Liver (tissue), 8 donors: ENCODE measurements at regions not wholly inside any gene's neighbourhood (a gene's known extent, or its start where the extent isn't known, plus 50 kb on each side); places are given as distances from the start of the nearest gene placed in this dataset.

Experiments
- DNase-seq: peaks from one replicate; pipeline ENCODE4 v3.0.0-alpha.2; 2017; ENCODE audit warnings: low spot score
- H3K27ac ChIP-seq, 2 donors: one replicate each; pipeline ENCODE4 v1.7.0; 2013; ENCODE audit warnings: inconsistent platforms in 2 of 2, low read length in 2 of 2, control low read depth in 1 of 2, low read depth in 1 of 2, mild to moderate bottlenecking in 1 of 2
- H3K27me3 ChIP-seq, 4 donors: one replicate each; pipeline versions ENCODE4 v1.6.1 to v1.7.0; 2013; ENCODE audit warnings: low read length in 3 of 4, inconsistent platforms in 1 of 4, mild to moderate bottlenecking in 1 of 4, moderate library complexity in 1 of 4; ENCODE audit not compliant: control insufficient read depth in 4 of 4, insufficient read depth in 4 of 4
- H3K36me3 ChIP-seq, 4 donors: one replicate each; pipeline versions ENCODE4 v1.6.1 to v1.7.0; 2013; ENCODE audit warnings: low read length in 3 of 4, mild to moderate bottlenecking in 3 of 4, low read depth in 1 of 4, moderate library complexity in 1 of 4; ENCODE audit not compliant: control insufficient read depth in 4 of 4, insufficient read depth in 3 of 4
- H3K4me1 ChIP-seq, 4 donors: one replicate each; pipeline versions ENCODE4 v1.6.1 to v1.7.0; 2013; ENCODE audit warnings: low read length in 3 of 4, mild to moderate bottlenecking in 3 of 4, moderate library complexity in 1 of 4; ENCODE audit not compliant: control insufficient read depth in 4 of 4, insufficient read depth in 4 of 4
- H3K4me3 ChIP-seq, 3 donors: one replicate each; pipeline versions ENCODE4 v1.6.1 to v1.7.0; 2013; ENCODE audit warnings: low read length in 3 of 3, control low read depth in 1 of 3, low read depth in 1 of 3, mild to moderate bottlenecking in 1 of 3
- H3K9ac ChIP-seq, 2 donors: one replicate each; pipeline ENCODE4 v1.7.0; 2013; ENCODE audit warnings: low read length in 2 of 2, mild to moderate bottlenecking in 2 of 2, moderate library complexity in 2 of 2, control low read depth in 1 of 2, low read depth in 1 of 2
- H3K9me3 ChIP-seq, 4 donors: one replicate each; pipeline versions ENCODE4 v1.6.1 to v1.7.0; 2013; ENCODE audit warnings: low read length in 3 of 4; ENCODE audit not compliant: control insufficient read depth in 4 of 4
- CTCF ChIP-seq: fragments of 150-350 bp; IDR thresholded peaks from 2 replicates; pipeline ENCODE4 v1.5.1; 2017; ENCODE audit warnings: improper control_type of control experiment, low read depth, low read length; ENCODE audit not compliant: missing input control
- EGR1 ChIP-seq, 2 donors: IDR thresholded peaks; 2 replicates each; pipeline ENCODE4 v1.6.1; 2016 to 2018; ENCODE audit warnings: antibody characterized with exemption in 2 of 2, low read depth in 2 of 2
- FOXA1 ChIP-seq: IDR thresholded peaks from 2 replicates; pipeline ENCODE4 v1.6.1; 2016; ENCODE audit warnings: antibody characterized with exemption
- FOXA2 ChIP-seq: IDR thresholded peaks from 2 replicates; pipeline ENCODE4 v1.6.1; 2016; ENCODE audit warnings: antibody characterized with exemption
- HNF4A ChIP-seq, 2 donors: conservative IDR thresholded peaks; 2 replicates each; pipeline ENCODE4 v1.6.1; 2016; ENCODE audit warnings: antibody characterized with exemption in 2 of 2, mild to moderate bottlenecking in 2 of 2
- HNF4G ChIP-seq: IDR thresholded peaks from 2 replicates; pipeline ENCODE4 v1.6.1; 2016; ENCODE audit warnings: antibody characterized with exemption
- JUND ChIP-seq, 2 donors: IDR thresholded peaks; 2 replicates each; pipeline ENCODE4 v1.6.1; 2016; ENCODE audit warnings: antibody characterized with exemption in 2 of 2
- MAX ChIP-seq: IDR thresholded peaks from 2 replicates; pipeline ENCODE4 v1.6.1; 2016; ENCODE audit warnings: antibody characterized with exemption
- NR2F2 ChIP-seq: IDR thresholded peaks from 2 replicates; pipeline ENCODE4 v1.6.1; 2016; ENCODE audit warnings: antibody characterized with exemption
- RAD21 ChIP-seq, 2 donors: IDR thresholded peaks; 2 replicates each; pipeline ENCODE4 v1.6.1; 2016; ENCODE audit warnings: antibody characterized with exemption in 2 of 2, mild to moderate bottlenecking in 2 of 2
- REST ChIP-seq: IDR thresholded peaks from 2 replicates; pipeline ENCODE4 v1.6.1; 2016; ENCODE audit warnings: antibody characterized with exemption, mild to moderate bottlenecking
- SP1 ChIP-seq: IDR thresholded peaks from 2 replicates; pipeline ENCODE4 v1.6.1; 2018; ENCODE audit warnings: antibody characterized with exemption, mild to moderate bottlenecking
- TAF1 ChIP-seq: conservative IDR thresholded peaks from 2 replicates; pipeline ENCODE4 v1.6.1; 2016; ENCODE audit warnings: antibody characterized with exemption, mild to moderate bottlenecking
- YY1 ChIP-seq: IDR thresholded peaks from 2 replicates; pipeline ENCODE4 v1.6.1; 2016; ENCODE audit warnings: antibody characterized with exemption, mild to moderate bottlenecking
- ZBTB33 ChIP-seq: IDR thresholded peaks from 2 replicates; pipeline ENCODE4 v1.6.1; 2016; ENCODE audit warnings: antibody characterized with exemption
- WGBS: extraction: QIAGEN DNeasy Blood & Tissue Kit; methylation state at CpG from one replicate; pipeline ENCODE4 v1.1.7; 2013; 5-methylcytosine and 5-hydroxymethylcytosine counted together
- donor health status: healthy.
- donor health status: healthy.
- donor health status: healthy.
- donor health status: healthy.
- donor health status: healthy.

- TF ChIP-seq REST (no peak), MAX (no peak), FOXA1 (no peak), HNF4G (no peak), TAF1 (no peak), FOXA2 (no peak)
Measured at GRCh38 chr9:12095931-12096330, 597.3 kb upstream of the TYRP1 start (continued).

GRCh38 chr9:12133416-12133815, 559.8 kb upstream of the TYRP1 start:
- DNase-seq = no peak
- no peak for TF ChIP-seq NR2F2
- TF ChIP-seq JUND (IDR thresholded peaks at IDR 0.05) = no peak
- TF ChIP-seq FOXA2 = no peak
- TF ChIP-seq MAX = no peak
- TF ChIP-seq HNF4A (conservative IDR thresholded peaks at IDR 0.05) = no peak
- TF ChIP-seq YY1 = no peak
- TF ChIP-seq ZBTB33 = no peak
- TF ChIP-seq SP1 = no peak
- no peak for TF ChIP-seq TAF1
- TF ChIP-seq HNF4G = no peak
- TF ChIP-seq RAD21 (IDR thresholded peaks at IDR 0.05) = no peak
- TF ChIP-seq REST = no peak
- TF ChIP-seq EGR1 (IDR thresholded peaks at IDR 0.05; ENCODE audit: low read depth in 2 of 2) = no peak
- TF ChIP-seq CTCF = no peak
- Histone ChIP-seq H3K9me3 (no peaks in the 10 kb centered on the region), H3K4me3 (no peak overlapping the region), H3K9ac (no peak overlapping the region), H3K27ac (no peak overlapping the region), H3K36me3 (no peaks in the 10 kb centered on the region), H3K4me1 (no peaks in the 10 kb centered on the region), H3K27me3 (no peaks in the 10 kb centered on the region)
- 66% methylated on average over 2 of the region's 2 CpGs for WGBS
